GM23338 (cell line): ENCODE measurements at regions not wholly inside any gene's neighbourhood (a gene's known extent, or its start where the extent isn't known, plus 50 kb on each side); places are given as distances from the start of the nearest gene placed in this dataset.

Experiments
- ATAC-seq: fragments of 200-7000 bp; cut with Tn5 transposase; 3 replicates; pipeline ENCODE4 v1.9.1; 2020
- DNase-seq: peaks from one replicate; pipeline ENCODE4 v3.0.0-alpha.2; 2015; ENCODE audit warnings: low spot score
- H2AFZ ChIP-seq: fragments of 200-600 bp; sonication (generic); 2 replicates; pipeline ENCODE4 v1.8.0; 2016; ENCODE audit warnings: antibody characterized with exemption, mild to moderate bottlenecking, moderate library complexity
- H3F3A ChIP-seq: fragments of 200-600 bp; sonication (generic); replicated peaks from 2 replicates; pipeline ENCODE4 v1.8.0; 2017; ENCODE audit warnings: antibody characterized with exemption, mixed run types, low read depth
- H3K27ac ChIP-seq: fragments of 200-600 bp; sonication (generic); 2 replicates; pipeline ENCODE4 v1.6.1; 2016; ENCODE audit warnings: low read depth
- H3K27me3 ChIP-seq: fragments of 200-600 bp; sonication (generic); 2 replicates; pipeline ENCODE4 v1.8.0; 2016; ENCODE audit warnings: mild to moderate bottlenecking, mixed run types, moderate library complexity; ENCODE audit not compliant: insufficient read depth
- H3K36me3 ChIP-seq: fragments of 200-600 bp; sonication (generic); 2 replicates; pipeline ENCODE4 v1.8.0; 2016; ENCODE audit warnings: mild to moderate bottlenecking; ENCODE audit not compliant: insufficient read depth
- H3K4me1 ChIP-seq: fragments of 200-600 bp; sonication (generic); 2 replicates; pipeline ENCODE4 v1.8.0; 2016; ENCODE audit warnings: mild to moderate bottlenecking, moderate library complexity; ENCODE audit not compliant: insufficient read depth
- H3K4me2 ChIP-seq: fragments of 200-600 bp; sonication (generic); 2 replicates; pipeline ENCODE4 v1.7.1; 2017; ENCODE audit warnings: mixed run types
- H3K4me3 ChIP-seq: fragments of 200-600 bp; sonication (generic); 2 replicates; pipeline ENCODE4 v1.6.1; 2016; ENCODE audit warnings: mixed run types
- H3K79me2 ChIP-seq: fragments of 200-600 bp; sonication (generic); replicated peaks from 2 replicates; pipeline ENCODE4 v1.8.0; 2017; ENCODE audit warnings: mild to moderate bottlenecking; ENCODE audit not compliant: insufficient read depth
- H3K9me2 ChIP-seq: fragments of 200-600 bp; sonication (generic); 2 replicates; pipeline ENCODE4 v1.8.0; 2017; ENCODE audit not compliant: insufficient read depth
- H4K20me1 ChIP-seq: fragments of 200-600 bp; sonication (generic); replicated peaks from 2 replicates; pipeline ENCODE4 v1.8.0; 2017; ENCODE audit warnings: mild to moderate bottlenecking; ENCODE audit not compliant: insufficient read depth
- H3K27ac Mint-ChIP-seq: 2 replicates; pipeline ENCODE4 v1.8.0; 2020; ENCODE audit warnings: inconsistent platforms, mild to moderate bottlenecking, moderate library complexity, mixed read lengths
- H3K27me3 Mint-ChIP-seq: 3 replicates; pipeline ENCODE4 v1.8.0; 2022; ENCODE audit warnings: low read depth, mild to moderate bottlenecking, moderate library complexity, mixed read lengths, inconsistent platforms; ENCODE audit not compliant: insufficient read depth, poor library complexity
- H3K36me3 Mint-ChIP-seq: 3 replicates; pipeline ENCODE4 v1.8.0; 2021; ENCODE audit warnings: low read depth, mild to moderate bottlenecking, inconsistent platforms, moderate library complexity, mixed read lengths
- H3K4me1 Mint-ChIP-seq: 3 replicates; pipeline ENCODE4 v1.8.0; 2020; ENCODE audit warnings: mild to moderate bottlenecking, inconsistent platforms, mixed read lengths
- H3K4me3 Mint-ChIP-seq: 3 replicates; pipeline ENCODE4 v1.8.0; 2021; ENCODE audit warnings: moderate library complexity, mild to moderate bottlenecking, inconsistent platforms, mixed read lengths
- H3K9me3 Mint-ChIP-seq: 3 replicates; pipeline ENCODE4 v1.8.0; 2020; ENCODE audit warnings: moderate library complexity, mild to moderate bottlenecking, inconsistent platforms, mixed read lengths
- CREB1 ChIP-seq: fragments of 250-450 bp; sonication (Bioruptor Pico); IDR thresholded peaks from 2 replicates; pipeline ENCODE4 v1.5.0; 2020; ENCODE audit warnings: low read depth, mild to moderate bottlenecking, moderate library complexity
- ETS1 ChIP-seq: IDR thresholded peaks from 2 replicates; pipeline ENCODE4 v1.6.1; 2016; ENCODE audit warnings: antibody characterized with exemption
- EZH2 ChIP-seq: fragments of 200-600 bp; sonication (generic); IDR thresholded peaks from one replicate; pipeline ENCODE4 v1.8.0; 2017; ENCODE audit warnings: antibody characterized with exemption, mild to moderate bottlenecking, low read depth; ENCODE audit not compliant: unreplicated experiment
- EZH2phosphoT487 ChIP-seq: fragments of 200-600 bp; sonication (generic); IDR thresholded peaks from one replicate; pipeline ENCODE4 v1.8.1; 2018; ENCODE audit warnings: antibody characterized with exemption; ENCODE audit not compliant: unreplicated experiment
- JUNB ChIP-seq: IDR thresholded peaks from one replicate; pipeline ENCODE4 v1.6.1; 2016; ENCODE audit warnings: antibody characterized with exemption; ENCODE audit not compliant: unreplicated experiment
- NANOG ChIP-seq: IDR thresholded peaks from 2 replicates; pipeline ENCODE4 v1.6.1; 2016; ENCODE audit warnings: antibody characterized with exemption, borderline replicate concordance
- POLR2AphosphoS5 ChIP-seq: IDR thresholded peaks from 2 replicates; pipeline ENCODE4 v1.6.1; 2016; ENCODE audit warnings: antibody characterized with exemption, low read depth
- REST ChIP-seq: IDR thresholded peaks from one replicate; pipeline ENCODE4 v1.6.1; 2018; ENCODE audit warnings: antibody characterized with exemption; ENCODE audit not compliant: unreplicated experiment
- STAT1 ChIP-seq: IDR thresholded peaks from one replicate; pipeline ENCODE4 v1.6.1; 2016; ENCODE audit warnings: antibody characterized with exemption; ENCODE audit not compliant: unreplicated experiment
- ZNF114 ChIP-seq: fragments of 250-450 bp; sonication (Bioruptor Pico); IDR thresholded peaks from 2 replicates; pipeline ENCODE4 v1.5.0; 2020; ENCODE audit warnings: mild to moderate bottlenecking, moderate library complexity
- ZNF331 ChIP-seq: fragments of 250-450 bp; sonication (Bioruptor Pico); IDR thresholded peaks from 2 replicates; pipeline ENCODE4 v1.5.0; 2020; ENCODE audit warnings: low read depth, mild to moderate bottlenecking, moderate library complexity
- TF ChIP-seq, protein P1 (sequence below), 2 experiments: fragments of 200-600 bp in 1 of 2; sonication (generic) in 1 of 2; conservative IDR thresholded peaks; 2 replicates each; pipeline versions ENCODE4 v1.5.1 to v1.6.1; 2016 to 2017; ENCODE audit warnings: antibody characterized with exemption in 2 of 2, low read depth in 2 of 2, mild to moderate bottlenecking in 2 of 2, moderate library complexity in 1 of 2

GRCh38 chr6:102631921-102632320 is 1238.4 kb downstream of the GRIK2 start:
- 0 out of 3 replicates have a peak, but pooled peaks cover 2% of the 10 kb centered on the region for H3K36me3 Mint-ChIP-seq
- H3K27me3 Mint-ChIP-seq = no peaks in the 10 kb centered on the region

GRCh38 chr6:102623201-102623600 is 1229.7 kb downstream of the GRIK2 start:
- no peaks in the 10 kb centered on the region for H3K9me3 Mint-ChIP-seq
- no peak for ATAC-seq
- H3K79me2 ChIP-seq = no peaks in the 10 kb centered on the region
- H3K4me1 Mint-ChIP-seq = no peaks in the 10 kb centered on the region
- H3K27ac ChIP-seq = no peak overlapping the region
- H3K36me3 Mint-ChIP-seq = no peaks in the 10 kb centered on the region
- no peak overlapping the region for H3K4me3 ChIP-seq
- no peaks in the 10 kb centered on the region for H3K27me3 Mint-ChIP-seq
- no peaks in the 10 kb centered on the region for H3K9me2 ChIP-seq
- H2AFZ ChIP-seq = no peak overlapping the region
- no peak overlapping the region for H3K4me2 ChIP-seq
- no peaks in the 10 kb centered on the region for H4K20me1 ChIP-seq
- H3K4me3 Mint-ChIP-seq = no peak overlapping the region
- H3K36me3 ChIP-seq = no peaks in the 10 kb centered on the region
- H3F3A ChIP-seq = no peaks in the 10 kb centered on the region
- no peaks in the 10 kb centered on the region for H3K27me3 ChIP-seq
- H3K27ac Mint-ChIP-seq = no peak overlapping the region
- no peak for DNase-seq
- H3K4me1 ChIP-seq = no peaks in the 10 kb centered on the region
- no peak for TF ChIP-seq POLR2AphosphoS5
- TF ChIP-seq, protein P1, sequence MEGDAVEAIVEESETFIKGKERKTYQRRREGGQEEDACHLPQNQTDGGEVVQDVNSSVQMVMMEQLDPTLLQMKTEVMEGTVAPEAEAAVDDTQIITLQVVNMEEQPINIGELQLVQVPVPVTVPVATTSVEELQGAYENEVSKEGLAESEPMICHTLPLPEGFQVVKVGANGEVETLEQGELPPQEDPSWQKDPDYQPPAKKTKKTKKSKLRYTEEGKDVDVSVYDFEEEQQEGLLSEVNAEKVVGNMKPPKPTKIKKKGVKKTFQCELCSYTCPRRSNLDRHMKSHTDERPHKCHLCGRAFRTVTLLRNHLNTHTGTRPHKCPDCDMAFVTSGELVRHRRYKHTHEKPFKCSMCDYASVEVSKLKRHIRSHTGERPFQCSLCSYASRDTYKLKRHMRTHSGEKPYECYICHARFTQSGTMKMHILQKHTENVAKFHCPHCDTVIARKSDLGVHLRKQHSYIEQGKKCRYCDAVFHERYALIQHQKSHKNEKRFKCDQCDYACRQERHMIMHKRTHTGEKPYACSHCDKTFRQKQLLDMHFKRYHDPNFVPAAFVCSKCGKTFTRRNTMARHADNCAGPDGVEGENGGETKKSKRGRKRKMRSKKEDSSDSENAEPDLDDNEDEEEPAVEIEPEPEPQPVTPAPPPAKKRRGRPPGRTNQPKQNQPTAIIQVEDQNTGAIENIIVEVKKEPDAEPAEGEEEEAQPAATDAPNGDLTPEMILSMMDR (conservative IDR thresholded peaks at IDR 0.05; ENCODE audit: low read depth in 2 of 2) = no peak
- TF ChIP-seq JUNB = no peak
- no peak for TF ChIP-seq NANOG
- TF ChIP-seq REST = no peak
- TF ChIP-seq STAT1 = no peak
- no peak for TF ChIP-seq ZNF114 (CRISPR knock-in tag)
- no peak for TF ChIP-seq EZH2phosphoT487
- TF ChIP-seq CREB1 (CRISPR knock-in tag) = no peak
- no peak for TF ChIP-seq ETS1
- TF ChIP-seq EZH2 = no peak

More at GRCh38 chr6:102631921-102632320, 1238.4 kb downstream of the GRIK2 start:
- Histone ChIP-seq H3F3A (no peaks in the 10 kb centered on the region), H3K27ac (no peak overlapping the region), H3K4me3 (no peak overlapping the region), H2AFZ (no peak overlapping the region), H3K9me2 (0 out of 2 replicates have a peak, but pooled peaks cover 3% of the 10 kb centered on the region), H3K4me2 (no peak overlapping the region), H4K20me1 (no peaks in the 10 kb centered on the region), H3K27me3 (no peaks in the 10 kb centered on the region), H3K4me1 (no peaks in the 10 kb centered on the region), H3K79me2 (no peaks in the 10 kb centered on the region), H3K36me3 (no peaks in the 10 kb centered on the region)
- Mint-ChIP-seq H3K9me3 (peaks cover 3% of the 10 kb centered on the region; the same call in 1 of the 3 replicates), H3K4me1 (no peaks in the 10 kb centered on the region), H3K27ac (no peak overlapping the region), H3K4me3 (no peak overlapping the region)
- DNase-seq (no peak), ATAC-seq (no peak)
- TF ChIP-seq JUNB (no peak), ZNF331 (CRISPR knock-in tag) (no peak)
